ENCODE measurements at regions not wholly inside any gene's neighbourhood (a gene's known extent, or its start where the extent isn't known, plus 50 kb on each side); places are given as distances from the start of the nearest gene placed in this dataset.

DNA sequence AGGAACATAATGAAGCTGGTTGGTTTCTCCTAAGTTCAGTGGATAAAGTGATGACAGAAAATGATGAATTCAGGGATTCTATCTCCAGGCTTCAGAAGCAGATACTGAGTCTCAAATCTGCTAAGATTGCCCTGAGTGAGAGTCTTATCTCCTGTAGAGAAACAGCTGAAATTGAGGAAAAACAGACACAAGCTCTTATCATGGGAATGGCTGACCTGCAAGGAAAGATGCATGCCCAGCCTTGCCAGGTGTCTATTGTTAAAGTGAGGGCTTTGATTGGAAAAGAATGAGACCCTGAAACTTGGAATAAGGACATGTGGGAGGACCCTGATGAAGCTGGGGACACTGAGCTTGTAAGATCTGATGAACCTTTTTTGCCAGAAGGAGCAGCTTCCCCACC lies 100.3 kb downstream of the DNAJB9 start:
- TF ChIP-seq CTCF (IDR thresholded peaks at IDR 0.05; ENCODE audit: low read length) (no peak), EZH2 (optimal IDR thresholded peaks at IDR 0.05; ENCODE audit: low read depth, low read length) (no peak), EZH2phosphoT487 (IDR thresholded peaks at IDR 0.05; ENCODE audit: low read length) (no peak)

Data from MM.1S (cell line).